ENCODE measurements at regions not wholly inside any gene's neighbourhood (a gene's known extent, or its start where the extent isn't known, plus 50 kb on each side); places are given as distances from the start of the nearest gene placed in this dataset.

DNA sequence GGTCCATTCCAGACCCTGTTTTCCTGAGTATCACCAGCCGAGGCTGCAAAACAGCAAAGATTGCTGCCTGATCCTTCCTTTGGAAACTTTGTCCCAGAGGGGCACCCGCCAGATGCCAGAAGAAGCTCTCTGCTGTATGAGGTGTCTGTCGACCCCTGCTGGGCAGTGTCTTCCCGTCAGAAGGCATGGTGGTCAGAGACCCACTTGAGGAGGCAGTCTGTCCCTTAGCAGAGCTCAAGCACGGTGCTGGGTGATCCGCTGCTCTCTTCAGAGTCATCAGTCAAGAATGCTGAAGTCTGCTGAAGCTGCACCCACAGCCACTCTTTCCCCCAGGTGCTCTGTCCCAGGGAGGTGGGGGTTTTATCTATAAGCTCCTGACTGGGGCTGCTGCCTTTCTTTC, 1121.2 kb downstream of the NSUN3 start:
- Histone ChIP-seq H3K27ac (ENCODE audit: low read length) (no peak overlapping the region), H3K4me2 (ENCODE audit: low read length) (no peak overlapping the region), H3K79me2 (ENCODE audit: low read length) (no peaks in the 10 kb centered on the region), H3K4me1 (ENCODE audit: insufficient read depth, low read length) (no peaks in the 10 kb centered on the region), H3K4me3 (ENCODE audit: low read length) (no peak overlapping the region), H3K36me3 (ENCODE audit: low read depth, low read length) (no peaks in the 10 kb centered on the region), H2AFZ (ENCODE audit: low read length) (no peak overlapping the region), H3K9me2 (replicated peaks; ENCODE audit: low read length) (no peaks in the 10 kb centered on the region), H3K27me3 (ENCODE audit: low read length) (no peaks in the 10 kb centered on the region), H3K9ac (ENCODE audit: low read length) (no peak overlapping the region), H4K20me1 (ENCODE audit: low read length) (no peaks in the 10 kb centered on the region), H3F3A (ENCODE audit: low read length, unreplicated experiment) (no peaks in the 10 kb centered on the region), H3K9me3 (ENCODE audit: low read length) (no peaks in the 10 kb centered on the region)
- ChIA-PET POLR2A (ENCODE audit: unreplicated experiment) (no interaction called here), CTCF (no interaction called here)
- BruUV-seq (replicated peaks), result no TSS peak
- ATAC-seq (no peak), DNase-seq (no peak)
- TF ChIP-seq EZH2phosphoT487 (IDR thresholded peaks at IDR 0.05; ENCODE audit: borderline replicate concordance, low read length) (no peak), EZH2 (IDR thresholded peaks at IDR 0.05; ENCODE audit: low read length, unreplicated experiment) (no peak)
- TF ChIP-seq, protein P1, sequence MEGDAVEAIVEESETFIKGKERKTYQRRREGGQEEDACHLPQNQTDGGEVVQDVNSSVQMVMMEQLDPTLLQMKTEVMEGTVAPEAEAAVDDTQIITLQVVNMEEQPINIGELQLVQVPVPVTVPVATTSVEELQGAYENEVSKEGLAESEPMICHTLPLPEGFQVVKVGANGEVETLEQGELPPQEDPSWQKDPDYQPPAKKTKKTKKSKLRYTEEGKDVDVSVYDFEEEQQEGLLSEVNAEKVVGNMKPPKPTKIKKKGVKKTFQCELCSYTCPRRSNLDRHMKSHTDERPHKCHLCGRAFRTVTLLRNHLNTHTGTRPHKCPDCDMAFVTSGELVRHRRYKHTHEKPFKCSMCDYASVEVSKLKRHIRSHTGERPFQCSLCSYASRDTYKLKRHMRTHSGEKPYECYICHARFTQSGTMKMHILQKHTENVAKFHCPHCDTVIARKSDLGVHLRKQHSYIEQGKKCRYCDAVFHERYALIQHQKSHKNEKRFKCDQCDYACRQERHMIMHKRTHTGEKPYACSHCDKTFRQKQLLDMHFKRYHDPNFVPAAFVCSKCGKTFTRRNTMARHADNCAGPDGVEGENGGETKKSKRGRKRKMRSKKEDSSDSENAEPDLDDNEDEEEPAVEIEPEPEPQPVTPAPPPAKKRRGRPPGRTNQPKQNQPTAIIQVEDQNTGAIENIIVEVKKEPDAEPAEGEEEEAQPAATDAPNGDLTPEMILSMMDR (conservative IDR thresholded peaks at IDR 0.05; ENCODE audit: low read depth, low read length), result no peak
- intact Hi-C loops (cut with micrococcal nuclease), result no loop called here

DNA sequence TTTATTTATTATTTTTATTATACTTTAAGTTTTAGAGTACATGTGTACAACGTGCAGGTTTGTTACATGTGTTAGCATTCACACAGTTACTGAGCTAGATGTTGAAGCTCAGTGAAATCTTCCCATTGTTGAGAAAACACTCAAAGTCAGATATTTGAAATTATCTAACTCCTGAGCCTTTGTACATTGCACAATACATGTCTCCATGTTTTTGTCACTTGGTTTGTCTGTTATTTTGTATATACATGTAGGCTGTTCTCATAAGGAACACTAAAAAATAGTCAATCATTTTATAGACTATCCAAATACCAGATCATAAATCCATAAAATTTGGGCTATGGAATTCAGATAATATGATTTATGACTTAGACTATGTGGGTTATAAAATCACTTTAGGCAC, 1126.5 kb downstream of the NSUN3 start:
- Histone ChIP-seq H3K9me2 (replicated peaks; ENCODE audit: low read length) (no peaks in the 10 kb centered on the region), H3K4me2 (ENCODE audit: low read length) (no peak overlapping the region), H3K9ac (ENCODE audit: low read length) (no peak overlapping the region), H4K20me1 (ENCODE audit: low read length) (no peaks in the 10 kb centered on the region), H3K9me3 (ENCODE audit: low read length) (no peaks in the 10 kb centered on the region), H3K36me3 (ENCODE audit: low read depth, low read length) (no peaks in the 10 kb centered on the region), H3K4me3 (ENCODE audit: low read length) (no peak overlapping the region), H2AFZ (ENCODE audit: low read length) (no peak overlapping the region), H3K79me2 (ENCODE audit: low read length) (no peaks in the 10 kb centered on the region), H3K4me1 (ENCODE audit: insufficient read depth, low read length) (no peaks in the 10 kb centered on the region), H3F3A (ENCODE audit: low read length, unreplicated experiment) (no peaks in the 10 kb centered on the region), H3K27ac (ENCODE audit: low read length) (no peak overlapping the region), H3K27me3 (ENCODE audit: low read length) (no peaks in the 10 kb centered on the region)
- no TSS peak for BruUV-seq (replicated peaks)
- CTCF ChIA-PET, result no interaction called here
- POLR2A ChIA-PET (ENCODE audit: unreplicated experiment), result no interaction called here
- intact Hi-C loops (cut with micrococcal nuclease), result no loop called here
- TF ChIP-seq, protein P1 (conservative IDR thresholded peaks at IDR 0.05; ENCODE audit: low read depth, low read length), result no peak
- no peak for TF ChIP-seq EZH2phosphoT487 (IDR thresholded peaks at IDR 0.05; ENCODE audit: borderline replicate concordance, low read length)
- TF ChIP-seq EZH2 (IDR thresholded peaks at IDR 0.05; ENCODE audit: low read length, unreplicated experiment), result no peak
- DNase-seq, result no peak
- ATAC-seq, result no peak

DNA sequence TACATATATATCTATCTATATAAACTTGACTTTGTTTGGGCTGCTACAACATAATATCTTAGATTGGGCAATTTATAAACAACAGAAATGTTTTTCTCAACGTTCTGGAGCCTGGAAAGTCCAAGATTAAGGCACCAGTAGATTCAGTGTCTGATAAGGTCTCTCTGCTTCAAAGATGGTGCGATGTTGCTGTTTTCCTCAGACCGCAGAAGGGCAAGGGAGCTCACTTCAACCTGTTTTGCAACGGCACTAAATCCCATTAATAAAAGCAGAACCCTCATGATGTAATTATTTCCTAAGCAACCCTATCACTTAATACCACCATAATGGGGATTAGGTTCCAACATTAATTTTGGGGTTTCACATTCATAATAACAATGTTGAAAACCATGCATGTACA, 1134.8 kb downstream of the NSUN3 start:
- intact Hi-C loops (cut with micrococcal nuclease), result no loop called here
- no peaks in the 10 kb centered on the region for H3K9me2 ChIP-seq (replicated peaks; ENCODE audit: low read length)
- H3K4me2 ChIP-seq (ENCODE audit: low read length), result no peak overlapping the region
- H3F3A ChIP-seq (ENCODE audit: low read length, unreplicated experiment), result no peaks in the 10 kb centered on the region
- no peak overlapping the region for H3K9ac ChIP-seq (ENCODE audit: low read length)
- no peak for DNase-seq
- ChIA-PET POLR2A (ENCODE audit: unreplicated experiment) (no interaction called here), CTCF (no interaction called here)
- no TSS peak for BruUV-seq (replicated peaks)
- H3K27me3 ChIP-seq (ENCODE audit: low read length), result no peaks in the 10 kb centered on the region
- H3K79me2 ChIP-seq (ENCODE audit: low read length), result no peaks in the 10 kb centered on the region
- H3K4me3 ChIP-seq (ENCODE audit: low read length), result no peak overlapping the region
- H3K9me3 ChIP-seq (ENCODE audit: low read length), result no peaks in the 10 kb centered on the region
- H3K36me3 ChIP-seq (ENCODE audit: low read depth, low read length), result no peaks in the 10 kb centered on the region
- no peaks in the 10 kb centered on the region for H4K20me1 ChIP-seq (ENCODE audit: low read length)
- H3K4me1 ChIP-seq (ENCODE audit: insufficient read depth, low read length), result no peaks in the 10 kb centered on the region
- no peak overlapping the region for H2AFZ ChIP-seq (ENCODE audit: low read length)
- H3K27ac ChIP-seq (ENCODE audit: low read length), result no peak overlapping the region
- TF ChIP-seq EZH2 (IDR thresholded peaks at IDR 0.05; ENCODE audit: low read length, unreplicated experiment) (no peak), EZH2phosphoT487 (IDR thresholded peaks at IDR 0.05; ENCODE audit: borderline replicate concordance, low read length) (no peak)
- TF ChIP-seq, protein P1 (conservative IDR thresholded peaks at IDR 0.05; ENCODE audit: low read depth, low read length), result no peak
- ATAC-seq, result no peak

All from PC-3 (cell line).